H1 (cell line): ENCODE measurements at regions not wholly inside any gene's neighbourhood (a gene's known extent, or its start where the extent isn't known, plus 50 kb on each side); places are given as distances from the start of the nearest gene placed in this dataset.

ENCODE experiments used
- CTCF ChIA-PET: fragments of 300-600 bp; sonication (Branson Sonifier 250); formaldehyde crosslinking; loops from one replicate; lab custom pipeline; 2021; ENCODE audit not compliant: partially characterized antibody; lab: Charles Lee
- POLR2A ChIA-PET: fragments of 300-600 bp; sonication (Branson Sonifier 250); formaldehyde crosslinking; loops from one replicate; lab custom pipeline; 2021; ENCODE audit warnings: inconsistent platforms; ENCODE audit not compliant: partially characterized antibody; lab: Charles Lee
- DNase-seq, 2 experiments: peaks; one replicate each; pipeline versions ENCODE4 v3.0.0 to v3.0.0-alpha.2; 2010 to 2022; ENCODE audit warnings: low spot score in 2 of 2, low read depth in 1 of 2, mixed read lengths in 1 of 2
- FAIRE-seq: peaks from 2 replicates; lab custom pipeline; 2011; peaks lifted over from hg19 to GRCh38; lab: Jason Lieb, UNC
- H2AFZ ChIP-seq: 2 replicates; pipeline ENCODE4 v1.8.1; 2012; ENCODE audit warnings: low read length, inconsistent platforms
- H2AK5ac ChIP-seq: 2 replicates; pipeline ENCODE4 v1.6.1; 2013; ENCODE audit warnings: low read depth, low read length
- H2BK120ac ChIP-seq: replicated peaks from 2 replicates; pipeline ENCODE3; 2013; ENCODE audit warnings: low read depth, low read length, inconsistent platforms
- H2BK12ac ChIP-seq: 2 replicates; pipeline ENCODE4 v1.6.1; 2013; ENCODE audit warnings: low read depth, low read length
- H2BK15ac ChIP-seq: 2 replicates; pipeline ENCODE4 v1.6.1; 2013; ENCODE audit warnings: low read length
- H2BK20ac ChIP-seq: 2 replicates; pipeline ENCODE4 v1.6.1; 2013; ENCODE audit warnings: low read length
- H2BK5ac ChIP-seq: 2 replicates; pipeline ENCODE4 v1.6.1; 2013; ENCODE audit warnings: low read depth, low read length
- H3K14ac ChIP-seq: 2 replicates; pipeline ENCODE4 v1.6.1; 2013; ENCODE audit warnings: inconsistent platforms; ENCODE audit not compliant: insufficient read length
- H3K18ac ChIP-seq: 2 replicates; pipeline ENCODE4 v1.6.1; 2013; ENCODE audit warnings: low read length; ENCODE audit errors: extremely low read depth
- H3K23ac ChIP-seq: 2 replicates; pipeline ENCODE4 v1.6.1; 2013; ENCODE audit warnings: inconsistent platforms; ENCODE audit not compliant: insufficient read length
- H3K23me2 ChIP-seq: 2 replicates; pipeline ENCODE4 v1.6.1; 2013; ENCODE audit warnings: low read depth, low read length
- H3K27ac ChIP-seq: 2 replicates; pipeline ENCODE4 v1.6.1; 2011; ENCODE audit warnings: low read depth, low read length, inconsistent platforms
- H3K27me3 ChIP-seq, 4 experiments: replicated peaks in 1 of 4; 1 replicate in 1 of 4; 2 replicates in 3 of 4; pipeline versions ENCODE4 v1.6.1 to v1.8.1; 2011 to 2013; ENCODE audit warnings: low read length in 3 of 4, mild to moderate bottlenecking in 3 of 4, inconsistent platforms in 2 of 4, mixed read lengths in 2 of 4, moderate library complexity in 1 of 4; ENCODE audit not compliant: control insufficient read depth in 3 of 4, insufficient read depth in 3 of 4; ENCODE audit errors: extremely low read depth in 1 of 4
- H3K36me3 ChIP-seq, 4 experiments: 2 replicates each; pipeline versions ENCODE4 v1.6.1 to v1.8.1; 2011 to 2013; ENCODE audit warnings: mild to moderate bottlenecking in 4 of 4, low read length in 3 of 4, moderate library complexity in 2 of 4, control low read depth in 1 of 4, inconsistent platforms in 1 of 4; ENCODE audit not compliant: insufficient read depth in 4 of 4, control insufficient read depth in 2 of 4
- H3K4ac ChIP-seq: replicated peaks from 2 replicates; pipeline ENCODE3; 2013; ENCODE audit warnings: low read length, low read depth, mixed read lengths, inconsistent platforms; ENCODE audit not compliant: insufficient read length
- H3K4me1 ChIP-seq, 4 experiments: replicated peaks in 1 of 4; 1 replicate in 1 of 4; 2 replicates in 3 of 4; pipeline versions ENCODE4 v1.6.1 to v1.8.1; 2011 to 2013; ENCODE audit warnings: low read length in 3 of 4, inconsistent platforms in 2 of 4, mixed read lengths in 1 of 4; ENCODE audit not compliant: insufficient read depth in 4 of 4, control insufficient read depth in 3 of 4
- H3K4me2 ChIP-seq, 2 experiments: 2 replicates each; pipeline versions ENCODE4 v1.6.1 to v1.8.1; 2011 to 2013; ENCODE audit warnings: low read depth in 2 of 2, low read length in 2 of 2, control low read depth in 1 of 2, inconsistent platforms in 1 of 2, mild to moderate bottlenecking in 1 of 2; ENCODE audit not compliant: insufficient read depth in 1 of 2
- H3K4me3 ChIP-seq, 4 experiments: fragments of 200-600, 300-600 bp in 1 of 4; sonication (generic), shearing (Covaris generic), sonication (Bioruptor Twin) in 1 of 4; 2 replicates each; pipeline versions ENCODE4 v1.5.1 to v1.8.1; 2011 to 2016; ENCODE audit warnings: low read length in 4 of 4, low read depth in 3 of 4, control low read depth in 2 of 4, inconsistent platforms in 2 of 4, mild to moderate bottlenecking in 2 of 4, mixed read lengths in 1 of 4, moderate library complexity in 1 of 4; ENCODE audit not compliant: insufficient read depth in 2 of 4; ENCODE audit errors: extremely low read depth in 1 of 4
- H3K56ac ChIP-seq: replicated peaks from 2 replicates; pipeline ENCODE3; 2013; ENCODE audit warnings: low read depth, mild to moderate bottlenecking, mixed read lengths, low read length, inconsistent platforms; ENCODE audit not compliant: insufficient read length
- H3K79me1 ChIP-seq: 2 replicates; pipeline ENCODE4 v1.6.1; 2013; ENCODE audit warnings: low read depth, low read length, control low read depth
- H3K79me2 ChIP-seq, 2 experiments: 2 replicates each; pipeline versions ENCODE4 v1.6.1 to v1.8.1; 2012 to 2013; ENCODE audit warnings: low read length in 2 of 2, mild to moderate bottlenecking in 2 of 2, inconsistent platforms in 1 of 2; ENCODE audit not compliant: insufficient read depth in 2 of 2, control insufficient read depth in 1 of 2
- H3K9ac ChIP-seq, 4 experiments: replicated peaks in 1 of 4; 1 replicate in 1 of 4; 2 replicates in 3 of 4; pipeline versions ENCODE4 v1.6.1 to v1.8.1; 2011 to 2013; ENCODE audit warnings: low read depth in 3 of 4, low read length in 3 of 4, control low read depth in 2 of 4, mild to moderate bottlenecking in 2 of 4, moderate library complexity in 2 of 4, inconsistent platforms in 1 of 4; ENCODE audit errors: extremely low read depth in 1 of 4
- H3K9me3 ChIP-seq, 2 experiments: 2 replicates each; pipeline versions ENCODE4 v1.6.1 to v1.8.1; 2012 to 2013; ENCODE audit warnings: mild to moderate bottlenecking in 2 of 2, moderate library complexity in 2 of 2, control low read depth in 1 of 2, inconsistent platforms in 1 of 2, low read depth in 1 of 2, low read length in 1 of 2, mixed read lengths in 1 of 2; ENCODE audit not compliant: insufficient read depth in 2 of 2
- H4K20me1 ChIP-seq, 2 experiments: replicated peaks in 1 of 2; 2 replicates each; pipeline versions ENCODE3 to v1.8.1; 2011 to 2013; ENCODE audit warnings: inconsistent platforms in 2 of 2, low read length in 2 of 2, mild to moderate bottlenecking in 1 of 2; ENCODE audit not compliant: insufficient read depth in 2 of 2, control insufficient read depth in 1 of 2
- H4K5ac ChIP-seq: 2 replicates; pipeline ENCODE4 v1.6.1; 2013; ENCODE audit warnings: low read length, low read depth, mixed read lengths, inconsistent platforms; ENCODE audit not compliant: insufficient read length
- H4K8ac ChIP-seq: 2 replicates; pipeline ENCODE4 v1.8.0; 2013; ENCODE audit warnings: mild to moderate bottlenecking, moderate library complexity, low read length, inconsistent platforms; ENCODE audit not compliant: insufficient read depth; ENCODE audit errors: extremely low read depth
- H4K91ac ChIP-seq: replicated peaks from 2 replicates; pipeline ENCODE3; 2013; ENCODE audit warnings: low read length, mixed read lengths, inconsistent platforms; ENCODE audit not compliant: insufficient read length
- CREB1 ChIP-seq: IDR thresholded peaks from 2 replicates; pipeline ENCODE4 v1.6.1; 2012; ENCODE audit warnings: inconsistent platforms
- POLR2AphosphoS5 ChIP-seq: IDR thresholded peaks from 2 replicates; pipeline ENCODE4 v1.6.1; 2011; ENCODE audit warnings: low read depth, low read length
- TBP ChIP-seq: IDR thresholded peaks from 2 replicates; pipeline ENCODE4 v1.6.1; 2011; ENCODE audit warnings: low read depth, low read length, improper control_type of control experiment
- YY1 ChIP-seq: IDR thresholded peaks from 2 replicates; pipeline ENCODE4 v1.6.1; 2011; ENCODE audit warnings: low read depth, mild to moderate bottlenecking, low read length

- Histone ChIP-seq H3K18ac (no peak overlapping the region), H3K79me2 (no peaks in the 10 kb centered on the region), H3K4ac (no peak overlapping the region), H3K4me2 (no peak overlapping the region), H2BK15ac (no peak overlapping the region), H4K20me1 (no peaks in the 10 kb centered on the region), H3K9ac (no peak overlapping the region), H4K5ac (no peak overlapping the region), H2BK5ac (no peak overlapping the region), H2BK20ac (no peak overlapping the region), H3K23me2 (no peaks in the 10 kb centered on the region), H3K23ac (no peak overlapping the region), H3K4me1 (peaks cover 0 to 4% (median 0%) of the 10 kb centered on the region in 4 experiments; a peak in 1 of 7 replicates), H3K56ac (no peak overlapping the region), H2BK120ac (no peak overlapping the region), H4K91ac (no peak overlapping the region), H3K79me1 (no peaks in the 10 kb centered on the region), H2AFZ (no peak overlapping the region), H3K4me3 (no peak overlapping the region), H2AK5ac (no peak overlapping the region), H3K36me3 (no peaks in the 10 kb centered on the region), H3K27me3 (no peaks in the 10 kb centered on the region), H3K14ac (no peak overlapping the region), H2BK12ac (no peak overlapping the region), H3K27ac (no peak overlapping the region), H3K9me3 (peaks cover 5 to 7% of the 10 kb centered on the region in 2 experiments; a peak in 1 of 4 replicates), H4K8ac (no peak overlapping the region)
- DNase-seq (no peak), FAIRE-seq (no peak)
- no peak for TF ChIP-seq TBP
- no peak for TF ChIP-seq YY1
- no peak for TF ChIP-seq POLR2AphosphoS5
- TF ChIP-seq CREB1, result no peak
- ChIA-PET POLR2A (no interaction called here), CTCF (interaction anchor here (1.0 kb wide), 1 partner anchor 11 kb away, joined by 4 read pairs; no protein-coding TSS in a partner anchor)
Measured at GRCh38 chr3:6250167-6250566, 610.7 kb upstream of the GRM7 start.
